Psoas muscle (tissue), 7 donors: ENCODE measurements at regions not wholly inside any gene's neighbourhood (a gene's known extent, or its start where the extent isn't known, plus 50 kb on each side); places are given as distances from the start of the nearest gene placed in this dataset.

ENCODE experiments used
- ATAC-seq, 4 donors: fragments of 200-7000 bp; cut with Tn5 transposase; one replicate each; pipeline ENCODE4 v1.9.1; 2020; ENCODE audit warnings: moderate library complexity in 3 of 4, mild to moderate bottlenecking in 2 of 4
- DNase-seq, 2 donors: peaks; one replicate each; pipeline ENCODE4 v3.0.0-alpha.2; 2020
- H3K27ac ChIP-seq: fragments of 200-600 bp; one replicate; pipeline ENCODE4 v1.8.0; 2022
- H3K27me3 ChIP-seq, 3 donors: fragments of 200-600 bp in 1 of 3; one replicate each; pipeline versions ENCODE4 v1.6.1 to v1.8.0; 2013 to 2022; ENCODE audit warnings: low read length in 2 of 3, mild to moderate bottlenecking in 2 of 3, moderate library complexity in 1 of 3; ENCODE audit not compliant: insufficient read depth in 3 of 3
- H3K36me3 ChIP-seq, 2 donors: fragments of 200-600 bp in 1 of 2; one replicate each; pipeline versions ENCODE4 v1.6.1 to v1.8.0; 2013 to 2022; ENCODE audit warnings: low read depth in 1 of 2, mild to moderate bottlenecking in 1 of 2, moderate library complexity in 1 of 2; ENCODE audit not compliant: insufficient read depth in 1 of 2
- H3K4me1 ChIP-seq: fragments of 200-600 bp; one replicate; pipeline ENCODE4 v1.8.0; 2022
- H3K4me3 ChIP-seq: fragments of 200-600 bp; one replicate; pipeline ENCODE4 v1.8.0; 2022; ENCODE audit warnings: mild to moderate bottlenecking
- H3K9me3 ChIP-seq: fragments of 200-600 bp; one replicate; pipeline ENCODE4 v1.8.0; 2022
- CTCF ChIP-seq: fragments of 200-600 bp; IDR thresholded peaks from one replicate; pipeline ENCODE4 v1.8.0; 2022; ENCODE audit warnings: antibody characterized with exemption
- WGBS, 3 donors: extraction: QIAGEN DNeasy Blood & Tissue Kit; methylation state at CpG; one replicate each; pipeline versions ENCODE4 v1.1.6 to v1.1.7; 2013; 5-methylcytosine and 5-hydroxymethylcytosine counted together
- intact Hi-C, 2 donors: fragments of 100-400 bp; cut with DNase I; formaldehyde crosslinking; loops; one replicate each; pipeline versions ENCODE4 v1.11.0 to v1.14.2; 2022
- donor health status: healthy with polysubstance abuse.
- donor health status: DM: no; HTN: no; CAD: no; lungs with moderate emphysema.
- donor health status: Bipolar disorder and iron deficiency.
- donor health status: healthy.
- donor health status: DM: yes; HTN: yes; CAD: no.
- donor health status: DM: no; HTN: no; CAD: no.
- donor health status: DM: yes; HTN: yes; CAD: no.

DNA sequence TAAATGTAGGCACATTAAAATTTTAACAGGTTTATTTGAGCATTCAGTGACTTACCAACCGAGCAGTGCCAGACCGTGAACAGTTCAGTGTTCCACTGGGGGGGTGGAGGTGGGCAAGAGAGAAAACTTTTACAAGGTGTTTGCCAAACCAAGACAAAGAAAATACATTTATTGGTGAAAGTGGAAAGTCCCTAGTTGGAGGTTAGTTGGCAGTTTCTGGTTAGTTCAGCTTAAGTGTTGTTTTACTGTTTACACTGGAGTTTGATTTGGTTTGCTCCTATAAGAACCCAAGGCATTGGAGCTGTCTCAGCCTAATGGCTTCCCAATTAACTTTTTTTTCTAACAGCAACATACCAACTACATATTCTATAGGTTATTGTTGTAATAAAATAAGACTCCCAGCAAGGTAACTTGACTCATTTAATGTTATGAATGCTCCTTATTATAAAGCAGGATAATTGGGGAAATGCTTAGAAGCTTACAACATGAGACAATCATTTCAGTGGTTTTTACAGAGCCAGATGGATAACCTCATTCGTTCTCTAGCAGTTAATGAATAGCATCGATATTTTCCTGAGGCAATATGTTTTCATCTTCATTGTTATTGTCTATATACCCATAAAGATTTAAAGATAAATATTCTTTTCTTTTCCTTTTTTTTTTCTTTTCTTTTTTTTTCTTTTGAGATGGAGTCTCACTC lies 115.8 kb downstream of the ETNK1 start:
- intact Hi-C loops: no loop called here
- Histone ChIP-seq H3K4me3 (no peak overlapping the region), H3K27me3 (no peaks in the 10 kb centered on the region), H3K4me1 (no peaks in the 10 kb centered on the region), H3K27ac (no peak overlapping the region), H3K9me3 (no peaks in the 10 kb centered on the region), H3K36me3 (no peaks in the 10 kb centered on the region)
- ATAC-seq (no peak), DNase-seq (no peak)
- TF ChIP-seq CTCF: no peak
- WGBS, 3 donors: 84 to 87% (median 85%) methylated on average over 4 of the region's 4 CpGs

GRCh38 chr12:22743700-22744099 lies 118.7 kb downstream of the ETNK1 start:
- H3K27ac ChIP-seq: no peak overlapping the region
- intact Hi-C loops: no loop called here

GRCh38 chr12:22744197-22744596 lies 119.2 kb downstream of the ETNK1 start:
- no peak for TF ChIP-seq CTCF
- no peak for DNase-seq
- no peaks in the 10 kb centered on the region for H3K9me3 ChIP-seq
- WGBS, 3 donors: 53 to 67% (median 66%) methylated on average over 1 of the region's 1 CpG
- no peak for ATAC-seq
- H3K4me3 ChIP-seq: no peak overlapping the region
- intact Hi-C loops: no loop called here
- H3K27ac ChIP-seq: no peak overlapping the region
- H3K4me1 ChIP-seq: no peaks in the 10 kb centered on the region
- no peaks in the 10 kb centered on the region for H3K36me3 ChIP-seq
- no peaks in the 10 kb centered on the region for H3K27me3 ChIP-seq

More at GRCh38 chr12:22743700-22744099, 118.7 kb downstream of the ETNK1 start:
- Histone ChIP-seq H3K36me3 (no peaks in the 10 kb centered on the region), H3K9me3 (no peaks in the 10 kb centered on the region), H3K27me3 (no peaks in the 10 kb centered on the region), H3K4me1 (no peaks in the 10 kb centered on the region), H3K4me3 (no peak overlapping the region)
- no peak for ATAC-seq
- DNase-seq: no peak
- no peak for TF ChIP-seq CTCF

- ATAC-seq (no peak), DNase-seq (no peak)
- WGBS, 3 donors: 56 to 78% (median 72%) methylated on average over 3 of the region's 3 CpGs
- no peaks in the 10 kb centered on the region for H3K27me3 ChIP-seq
- intact Hi-C loops: no loop called here
- no peak overlapping the region for H3K27ac ChIP-seq
- H3K36me3 ChIP-seq: no peaks in the 10 kb centered on the region
- no peak overlapping the region for H3K4me3 ChIP-seq
- no peaks in the 10 kb centered on the region for H3K9me3 ChIP-seq
- H3K4me1 ChIP-seq: no peaks in the 10 kb centered on the region
- TF ChIP-seq CTCF: no peak
These were observed 121.7 kb downstream of the ETNK1 start for GRCh38 chr12:22746720-22747119.

DNA sequence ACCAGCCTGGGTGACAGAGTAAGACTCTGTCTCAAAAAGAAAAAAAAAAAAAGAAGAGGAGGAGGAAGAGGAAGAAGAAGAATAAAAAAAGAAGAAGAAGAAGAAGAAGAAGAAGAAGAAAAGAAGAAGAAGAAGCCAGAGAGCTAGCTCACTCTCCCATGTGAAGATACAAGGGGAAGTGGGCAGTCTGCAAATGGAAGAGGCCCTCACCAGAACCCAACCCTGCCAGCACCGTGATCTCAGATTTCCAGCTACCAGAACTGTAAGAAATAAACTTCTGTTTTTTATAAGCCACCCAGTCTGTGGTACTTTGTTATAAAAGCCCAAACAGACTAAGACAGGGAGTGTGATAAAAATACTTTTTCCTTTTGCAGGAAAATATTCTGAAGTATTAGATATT lies 130.7 kb downstream of the ETNK1 start:
- Histone ChIP-seq H3K36me3 (no peaks in the 10 kb centered on the region), H3K4me3 (no peak overlapping the region), H3K9me3 (peaks cover 7% of the 10 kb centered on the region), H3K27ac (no peak overlapping the region), H3K4me1 (no peaks in the 10 kb centered on the region), H3K27me3 (no peaks in the 10 kb centered on the region)
- no peak for ATAC-seq
- intact Hi-C loops: no loop called here
- no peak for TF ChIP-seq CTCF
- 68 to 85% (median 70%) methylated on average over 1 of the region's 1 CpG for WGBS, 3 donors
- DNase-seq: no peak
